ENCODE measurements at regions not wholly inside any gene's neighbourhood (a gene's known extent, or its start where the extent isn't known, plus 50 kb on each side); places are given as distances from the start of the nearest gene placed in this dataset.

DNA sequence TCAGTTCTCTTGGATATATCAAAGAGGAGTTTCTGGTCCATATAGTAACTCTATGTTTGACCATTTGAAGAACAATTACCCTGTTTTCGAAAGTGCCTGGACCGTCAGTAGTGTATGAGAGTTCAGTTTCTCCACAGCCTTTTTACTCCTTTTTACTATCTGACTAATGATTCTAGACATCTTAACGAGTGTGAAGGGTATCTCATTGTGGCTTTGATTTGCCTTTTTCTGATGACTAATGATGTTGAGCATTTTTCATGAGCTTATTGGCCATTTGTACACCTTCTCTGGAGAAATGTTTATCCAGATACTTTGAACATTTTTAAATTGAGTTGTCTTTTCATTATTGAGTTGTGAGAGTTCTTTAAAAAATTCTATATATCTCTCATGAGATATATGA lies 114.9 kb upstream of the ATXN1 start:
- Histone ChIP-seq H2BK120ac (ENCODE audit: low read depth, low read length, poor library complexity, severe bottlenecking) (no peak overlapping the region), H4K20me1 (ENCODE audit: control insufficient read depth, insufficient read depth, insufficient read length) (no peaks in the 10 kb centered on the region), H3K4me1 (ENCODE audit: insufficient read depth, low read length) (no peaks in the 10 kb centered on the region), H3T11ph (ENCODE audit: low read length) (no peak overlapping the region), H3K27me3 (ENCODE audit: insufficient read depth, low read length) (no peaks in the 10 kb centered on the region), H2BK15ac (ENCODE audit: low read depth, low read length) (no peak overlapping the region), H3K79me1 (ENCODE audit: insufficient read depth, low read depth, low read length, poor library complexity, severe bottlenecking) (no peaks in the 10 kb centered on the region), H3K14ac (ENCODE audit: insufficient read depth, low read length) (no peak overlapping the region), H4K8ac (replicated peaks; ENCODE audit: insufficient read length, low read depth, low read length) (no peak overlapping the region), H2BK12ac (ENCODE audit: insufficient read length, low read depth, low read length) (no peak overlapping the region), H3K9ac (ENCODE audit: extremely low read depth, insufficient read length, low read length) (no peak overlapping the region), H4K5ac (ENCODE audit: insufficient read length, low read depth, low read length) (no peak overlapping the region), H3K9me3 (ENCODE audit: control insufficient read depth, low read depth, low read length) (no peaks in the 10 kb centered on the region), H2BK20ac (ENCODE audit: low read depth, low read length, poor library complexity, severe bottlenecking) (no peak overlapping the region), H3K18ac (ENCODE audit: insufficient read length, low read depth, low read length) (no peak overlapping the region), H3K23me2 (ENCODE audit: insufficient read length, low read depth, low read length, poor library complexity, severe bottlenecking) (no peaks in the 10 kb centered on the region), H2BK5ac (ENCODE audit: insufficient read length, low read length) (no peak overlapping the region), H4K91ac (ENCODE audit: insufficient read length, low read depth, low read length) (no peak overlapping the region), H3K56ac (ENCODE audit: insufficient read length, low read depth, low read length) (no peak overlapping the region), H3K27ac (ENCODE audit: insufficient read length, low read depth, low read length) (no peak overlapping the region), H3K23ac (ENCODE audit: insufficient read length, low read depth, low read length) (no peak overlapping the region), H3K4me2 (ENCODE audit: insufficient read depth, insufficient read length, low read length) (no peak overlapping the region), H3K4ac (ENCODE audit: low read depth, low read length) (no peak overlapping the region), H3K79me2 (ENCODE audit: insufficient read depth, low read length) (no peaks in the 10 kb centered on the region), H2AFZ (ENCODE audit: low read length) (no peak overlapping the region), H2AK5ac (ENCODE audit: insufficient read length, low read length) (no peak overlapping the region)
- TF ChIP-seq, protein P1, sequence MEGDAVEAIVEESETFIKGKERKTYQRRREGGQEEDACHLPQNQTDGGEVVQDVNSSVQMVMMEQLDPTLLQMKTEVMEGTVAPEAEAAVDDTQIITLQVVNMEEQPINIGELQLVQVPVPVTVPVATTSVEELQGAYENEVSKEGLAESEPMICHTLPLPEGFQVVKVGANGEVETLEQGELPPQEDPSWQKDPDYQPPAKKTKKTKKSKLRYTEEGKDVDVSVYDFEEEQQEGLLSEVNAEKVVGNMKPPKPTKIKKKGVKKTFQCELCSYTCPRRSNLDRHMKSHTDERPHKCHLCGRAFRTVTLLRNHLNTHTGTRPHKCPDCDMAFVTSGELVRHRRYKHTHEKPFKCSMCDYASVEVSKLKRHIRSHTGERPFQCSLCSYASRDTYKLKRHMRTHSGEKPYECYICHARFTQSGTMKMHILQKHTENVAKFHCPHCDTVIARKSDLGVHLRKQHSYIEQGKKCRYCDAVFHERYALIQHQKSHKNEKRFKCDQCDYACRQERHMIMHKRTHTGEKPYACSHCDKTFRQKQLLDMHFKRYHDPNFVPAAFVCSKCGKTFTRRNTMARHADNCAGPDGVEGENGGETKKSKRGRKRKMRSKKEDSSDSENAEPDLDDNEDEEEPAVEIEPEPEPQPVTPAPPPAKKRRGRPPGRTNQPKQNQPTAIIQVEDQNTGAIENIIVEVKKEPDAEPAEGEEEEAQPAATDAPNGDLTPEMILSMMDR (conservative IDR thresholded peaks at IDR 0.05): no peak
- Mint-ChIP-seq H3K27me3 (ENCODE audit: low read depth) (peaks cover 3% of the 10 kb centered on the region; the same call in 1 of the 2 replicates), H3K4me3 (no peak overlapping the region), H3K9me3 (peaks cover 4 to 18% of the 10 kb centered on the region in 2 experiments; a peak in 4 of 5 replicates), H3K27ac (no peak overlapping the region), H3K36me3 (ENCODE audit: insufficient read depth in 1 of 3, low read depth in 3 of 3) (peaks cover 0 to 11% (median 2%) of the 10 kb centered on the region in 3 experiments; a peak in 5 of 7 replicates), H3K4me1 (no peaks in the 10 kb centered on the region)
- DNase-seq: no peak
- no CpG with 5 or more reads among the region's 3 CpGs for WGBS (ENCODE audit: extremely low coverage, insufficient read length, low lambda C conversion rate)
